H1 (cell line): ENCODE measurements at regions not wholly inside any gene's neighbourhood (a gene's known extent, or its start where the extent isn't known, plus 50 kb on each side); places are given as distances from the start of the nearest gene placed in this dataset.

Source experiments
- RXRA ChIP-seq: IDR thresholded peaks from 2 replicates; pipeline ENCODE4 v1.6.1; 2011; ENCODE audit warnings: low read depth, mild to moderate bottlenecking, low read length, moderate library complexity; ENCODE audit not compliant: insufficient read depth
- TAF7 ChIP-seq: optimal IDR thresholded peaks from 2 replicates; pipeline ENCODE3; 2011; ENCODE audit warnings: low read depth, mild to moderate bottlenecking, inconsistent platforms, low read length, moderate library complexity, borderline replicate concordance

DNA sequence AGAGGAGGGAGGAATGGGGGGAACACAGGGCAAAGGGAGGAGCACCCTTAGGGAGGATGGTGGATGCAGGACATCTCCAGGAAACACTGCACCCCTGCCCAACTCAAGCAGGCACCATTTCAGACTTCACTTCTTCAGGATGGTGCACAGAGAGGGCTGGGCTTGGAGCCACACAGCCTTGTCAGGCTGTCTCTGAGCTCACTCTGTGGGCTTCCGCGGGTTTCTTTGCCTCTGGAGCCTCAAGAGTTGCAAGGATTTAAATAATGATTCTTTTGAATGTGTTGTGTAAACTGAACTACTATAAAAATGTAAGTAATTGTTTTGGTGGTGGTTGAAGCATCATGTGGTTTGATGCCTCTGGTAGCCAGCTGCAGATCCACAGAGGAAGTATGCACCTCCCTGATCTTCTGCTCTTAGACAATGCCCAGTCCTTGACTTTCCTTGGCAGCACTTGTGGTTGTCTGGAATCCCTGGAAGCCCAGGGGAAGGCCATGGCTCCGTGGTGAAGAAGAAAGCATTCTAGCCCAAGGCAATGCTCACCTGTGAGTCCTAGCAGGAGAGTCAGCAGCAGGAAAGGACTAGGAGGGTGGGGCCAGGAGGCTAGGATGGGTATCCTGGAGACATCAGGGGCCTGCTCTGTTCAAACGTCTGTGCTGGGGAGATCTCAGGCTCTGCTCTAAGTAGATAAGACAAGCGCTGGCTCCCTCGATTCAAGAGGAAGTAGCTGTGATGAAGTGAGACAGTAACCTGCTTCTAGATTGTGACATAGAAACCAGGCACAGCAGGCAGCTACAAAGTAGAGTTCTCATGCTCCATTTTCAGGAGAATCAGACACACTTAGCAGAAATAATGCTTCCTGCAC is 50.2 kb upstream of the SIRPG start (continued):
- TF ChIP-seq RXRA (no peak), TAF7 (no peak)
